ENCODE measurements at regions not wholly inside any gene's neighbourhood (a gene's known extent, or its start where the extent isn't known, plus 50 kb on each side); places are given as distances from the start of the nearest gene placed in this dataset.

DNA sequence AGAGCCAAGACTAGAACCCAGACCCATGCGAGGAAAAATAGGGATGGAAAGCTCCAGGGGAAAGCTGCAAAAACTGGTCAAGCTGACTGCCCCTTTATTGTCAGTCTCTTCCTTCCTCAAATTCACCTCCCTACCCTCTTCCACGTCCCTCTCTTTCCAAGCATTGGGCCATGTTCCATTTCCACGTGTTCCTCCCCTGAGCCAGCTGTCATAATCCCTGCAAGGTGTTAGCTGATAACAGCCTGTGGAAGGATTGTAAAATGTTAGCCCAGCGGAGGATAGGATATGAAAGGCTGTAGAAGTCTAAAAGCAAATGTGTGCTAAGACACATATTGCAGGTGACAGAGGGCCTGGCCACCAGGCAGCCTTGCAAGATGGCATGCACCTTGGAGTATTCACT is 88.0 kb upstream of the MAX start:
- TF ChIP-seq CTCF (IDR thresholded peaks at IDR 0.05) (no peak), POLR2A (IDR thresholded peaks at IDR 0.05) (no peak)
